GM23338 (cell line): ENCODE measurements at regions not wholly inside any gene's neighbourhood (a gene's known extent, or its start where the extent isn't known, plus 50 kb on each side); places are given as distances from the start of the nearest gene placed in this dataset.

ENCODE experiments used
- ATAC-seq: fragments of 200-7000 bp; cut with Tn5 transposase; 3 replicates; pipeline ENCODE4 v1.9.1; 2020
- DNase-seq: peaks from one replicate; pipeline ENCODE4 v3.0.0-alpha.2; 2015; ENCODE audit warnings: low spot score
- H2AFZ ChIP-seq: fragments of 200-600 bp; sonication (generic); 2 replicates; pipeline ENCODE4 v1.8.0; 2016; ENCODE audit warnings: antibody characterized with exemption, mild to moderate bottlenecking, moderate library complexity
- H3F3A ChIP-seq: fragments of 200-600 bp; sonication (generic); replicated peaks from 2 replicates; pipeline ENCODE4 v1.8.0; 2017; ENCODE audit warnings: antibody characterized with exemption, mixed run types, low read depth
- H3K27ac ChIP-seq: fragments of 200-600 bp; sonication (generic); 2 replicates; pipeline ENCODE4 v1.6.1; 2016; ENCODE audit warnings: low read depth
- H3K27me3 ChIP-seq: fragments of 200-600 bp; sonication (generic); 2 replicates; pipeline ENCODE4 v1.8.0; 2016; ENCODE audit warnings: mild to moderate bottlenecking, mixed run types, moderate library complexity; ENCODE audit not compliant: insufficient read depth
- H3K36me3 ChIP-seq: fragments of 200-600 bp; sonication (generic); 2 replicates; pipeline ENCODE4 v1.8.0; 2016; ENCODE audit warnings: mild to moderate bottlenecking; ENCODE audit not compliant: insufficient read depth
- H3K4me1 ChIP-seq: fragments of 200-600 bp; sonication (generic); 2 replicates; pipeline ENCODE4 v1.8.0; 2016; ENCODE audit warnings: mild to moderate bottlenecking, moderate library complexity; ENCODE audit not compliant: insufficient read depth
- H3K4me2 ChIP-seq: fragments of 200-600 bp; sonication (generic); 2 replicates; pipeline ENCODE4 v1.7.1; 2017; ENCODE audit warnings: mixed run types
- H3K4me3 ChIP-seq: fragments of 200-600 bp; sonication (generic); 2 replicates; pipeline ENCODE4 v1.6.1; 2016; ENCODE audit warnings: mixed run types
- H3K79me2 ChIP-seq: fragments of 200-600 bp; sonication (generic); replicated peaks from 2 replicates; pipeline ENCODE4 v1.8.0; 2017; ENCODE audit warnings: mild to moderate bottlenecking; ENCODE audit not compliant: insufficient read depth
- H3K9me2 ChIP-seq: fragments of 200-600 bp; sonication (generic); 2 replicates; pipeline ENCODE4 v1.8.0; 2017; ENCODE audit not compliant: insufficient read depth
- H4K20me1 ChIP-seq: fragments of 200-600 bp; sonication (generic); replicated peaks from 2 replicates; pipeline ENCODE4 v1.8.0; 2017; ENCODE audit warnings: mild to moderate bottlenecking; ENCODE audit not compliant: insufficient read depth
- H3K27ac Mint-ChIP-seq: 2 replicates; pipeline ENCODE4 v1.8.0; 2020; ENCODE audit warnings: inconsistent platforms, mild to moderate bottlenecking, moderate library complexity, mixed read lengths
- H3K27me3 Mint-ChIP-seq: 3 replicates; pipeline ENCODE4 v1.8.0; 2022; ENCODE audit warnings: low read depth, mild to moderate bottlenecking, moderate library complexity, mixed read lengths, inconsistent platforms; ENCODE audit not compliant: insufficient read depth, poor library complexity
- H3K36me3 Mint-ChIP-seq: 3 replicates; pipeline ENCODE4 v1.8.0; 2021; ENCODE audit warnings: low read depth, mild to moderate bottlenecking, inconsistent platforms, moderate library complexity, mixed read lengths
- H3K4me1 Mint-ChIP-seq: 3 replicates; pipeline ENCODE4 v1.8.0; 2020; ENCODE audit warnings: mild to moderate bottlenecking, inconsistent platforms, mixed read lengths
- H3K4me3 Mint-ChIP-seq: 3 replicates; pipeline ENCODE4 v1.8.0; 2021; ENCODE audit warnings: moderate library complexity, mild to moderate bottlenecking, inconsistent platforms, mixed read lengths
- H3K9me3 Mint-ChIP-seq: 3 replicates; pipeline ENCODE4 v1.8.0; 2020; ENCODE audit warnings: moderate library complexity, mild to moderate bottlenecking, inconsistent platforms, mixed read lengths
- CREB1 ChIP-seq: fragments of 250-450 bp; sonication (Bioruptor Pico); IDR thresholded peaks from 2 replicates; pipeline ENCODE4 v1.5.0; 2020; ENCODE audit warnings: low read depth, mild to moderate bottlenecking, moderate library complexity
- EZH2 ChIP-seq: fragments of 200-600 bp; sonication (generic); IDR thresholded peaks from one replicate; pipeline ENCODE4 v1.8.0; 2017; ENCODE audit warnings: antibody characterized with exemption, mild to moderate bottlenecking, low read depth; ENCODE audit not compliant: unreplicated experiment
- EZH2phosphoT487 ChIP-seq: fragments of 200-600 bp; sonication (generic); IDR thresholded peaks from one replicate; pipeline ENCODE4 v1.8.1; 2018; ENCODE audit warnings: antibody characterized with exemption; ENCODE audit not compliant: unreplicated experiment
- NANOG ChIP-seq: IDR thresholded peaks from 2 replicates; pipeline ENCODE4 v1.6.1; 2016; ENCODE audit warnings: antibody characterized with exemption, borderline replicate concordance
- POLR2AphosphoS5 ChIP-seq: IDR thresholded peaks from 2 replicates; pipeline ENCODE4 v1.6.1; 2016; ENCODE audit warnings: antibody characterized with exemption, low read depth
- STAT1 ChIP-seq: IDR thresholded peaks from one replicate; pipeline ENCODE4 v1.6.1; 2016; ENCODE audit warnings: antibody characterized with exemption; ENCODE audit not compliant: unreplicated experiment
- ZNF114 ChIP-seq: fragments of 250-450 bp; sonication (Bioruptor Pico); IDR thresholded peaks from 2 replicates; pipeline ENCODE4 v1.5.0; 2020; ENCODE audit warnings: mild to moderate bottlenecking, moderate library complexity
- ZNF331 ChIP-seq: fragments of 250-450 bp; sonication (Bioruptor Pico); IDR thresholded peaks from 2 replicates; pipeline ENCODE4 v1.5.0; 2020; ENCODE audit warnings: low read depth, mild to moderate bottlenecking, moderate library complexity
- TF ChIP-seq, protein P1 (sequence below): IDR thresholded peaks from one replicate; pipeline ENCODE4 v1.6.1; 2018; ENCODE audit warnings: antibody characterized with exemption; ENCODE audit not compliant: unreplicated experiment
- TF ChIP-seq, protein P2 (sequence below), 2 experiments: fragments of 200-600 bp in 1 of 2; sonication (generic) in 1 of 2; conservative IDR thresholded peaks; 2 replicates each; pipeline versions ENCODE4 v1.5.1 to v1.6.1; 2016 to 2017; ENCODE audit warnings: antibody characterized with exemption in 2 of 2, low read depth in 2 of 2, mild to moderate bottlenecking in 2 of 2, moderate library complexity in 1 of 2

DNA sequence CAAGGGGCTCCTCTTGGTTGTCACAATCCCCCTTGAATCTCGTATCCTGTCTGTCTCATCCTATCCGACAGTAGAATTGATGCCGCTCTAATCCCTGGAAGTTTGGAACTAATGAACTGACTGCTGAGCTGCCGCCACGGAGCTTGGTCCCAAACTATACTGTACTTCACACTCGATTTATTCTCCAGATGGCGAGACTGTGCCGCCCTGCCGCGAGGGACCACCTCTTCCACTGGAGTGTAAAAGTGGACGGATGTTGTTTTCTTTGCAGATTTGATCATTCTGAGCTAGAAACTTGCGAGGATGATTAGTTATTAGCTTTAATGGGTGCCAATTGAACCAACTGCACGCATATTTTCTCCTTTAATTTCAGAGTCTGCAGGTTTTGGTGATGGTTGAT lies 117.2 kb downstream of the ZIC5 start (continued):
- TF ChIP-seq POLR2AphosphoS5, result no peak

DNA sequence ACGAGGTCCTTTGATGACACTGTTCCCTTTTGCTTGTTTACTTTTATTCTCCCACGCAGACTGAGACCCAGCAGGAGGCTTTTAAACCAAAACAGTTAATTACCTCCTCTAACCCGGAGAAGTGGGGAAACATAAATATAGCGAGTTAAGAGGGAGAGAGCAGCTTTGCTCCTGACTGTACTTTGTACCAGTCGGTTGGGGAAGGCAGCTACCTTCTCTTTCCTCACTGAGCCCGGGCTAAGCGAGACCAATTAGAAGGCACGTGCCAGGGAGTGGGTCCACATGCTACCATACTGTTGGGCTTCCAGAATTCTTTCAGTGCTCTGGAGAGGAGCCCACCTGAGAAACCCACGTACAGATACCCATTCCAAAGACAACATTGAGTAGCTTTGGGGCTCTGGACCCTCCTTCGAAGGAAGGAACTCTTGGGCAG lies 124.2 kb downstream of the ZIC5 start:
- Histone ChIP-seq H3K79me2 (no peaks in the 10 kb centered on the region), H3K4me3 (no peak overlapping the region), H3F3A (peaks cover 13% of the 10 kb centered on the region; the same call in 1 of the 2 replicates), H3K27ac (no peak overlapping the region), H3K4me1 (peaks cover 17% of the 10 kb centered on the region; the same call in 1 of the 2 replicates), H3K36me3 (no peaks in the 10 kb centered on the region), H2AFZ (no peak overlapping the region), H3K9me2 (no peaks in the 10 kb centered on the region), H3K27me3 (no peaks in the 10 kb centered on the region), H3K4me2 (no peak overlapping the region), H4K20me1 (no peaks in the 10 kb centered on the region)
- Mint-ChIP-seq H3K27ac (no peak overlapping the region), H3K27me3 (no peaks in the 10 kb centered on the region), H3K4me3 (no peak overlapping the region), H3K36me3 (no peaks in the 10 kb centered on the region; the same call in 2 of the 3 replicates), H3K9me3 (no peaks in the 10 kb centered on the region; the same call in 2 of the 3 replicates), H3K4me1 (peaks cover 30% of the 10 kb centered on the region)
- no peak for DNase-seq
- no peak for ATAC-seq
- TF ChIP-seq, protein P1, sequence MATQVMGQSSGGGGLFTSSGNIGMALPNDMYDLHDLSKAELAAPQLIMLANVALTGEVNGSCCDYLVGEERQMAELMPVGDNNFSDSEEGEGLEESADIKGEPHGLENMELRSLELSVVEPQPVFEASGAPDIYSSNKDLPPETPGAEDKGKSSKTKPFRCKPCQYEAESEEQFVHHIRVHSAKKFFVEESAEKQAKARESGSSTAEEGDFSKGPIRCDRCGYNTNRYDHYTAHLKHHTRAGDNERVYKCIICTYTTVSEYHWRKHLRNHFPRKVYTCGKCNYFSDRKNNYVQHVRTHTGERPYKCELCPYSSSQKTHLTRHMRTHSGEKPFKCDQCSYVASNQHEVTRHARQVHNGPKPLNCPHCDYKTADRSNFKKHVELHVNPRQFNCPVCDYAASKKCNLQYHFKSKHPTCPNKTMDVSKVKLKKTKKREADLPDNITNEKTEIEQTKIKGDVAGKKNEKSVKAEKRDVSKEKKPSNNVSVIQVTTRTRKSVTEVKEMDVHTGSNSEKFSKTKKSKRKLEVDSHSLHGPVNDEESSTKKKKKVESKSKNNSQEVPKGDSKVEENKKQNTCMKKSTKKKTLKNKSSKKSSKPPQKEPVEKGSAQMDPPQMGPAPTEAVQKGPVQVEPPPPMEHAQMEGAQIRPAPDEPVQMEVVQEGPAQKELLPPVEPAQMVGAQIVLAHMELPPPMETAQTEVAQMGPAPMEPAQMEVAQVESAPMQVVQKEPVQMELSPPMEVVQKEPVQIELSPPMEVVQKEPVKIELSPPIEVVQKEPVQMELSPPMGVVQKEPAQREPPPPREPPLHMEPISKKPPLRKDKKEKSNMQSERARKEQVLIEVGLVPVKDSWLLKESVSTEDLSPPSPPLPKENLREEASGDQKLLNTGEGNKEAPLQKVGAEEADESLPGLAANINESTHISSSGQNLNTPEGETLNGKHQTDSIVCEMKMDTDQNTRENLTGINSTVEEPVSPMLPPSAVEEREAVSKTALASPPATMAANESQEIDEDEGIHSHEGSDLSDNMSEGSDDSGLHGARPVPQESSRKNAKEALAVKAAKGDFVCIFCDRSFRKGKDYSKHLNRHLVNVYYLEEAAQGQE, result no peak

DNA sequence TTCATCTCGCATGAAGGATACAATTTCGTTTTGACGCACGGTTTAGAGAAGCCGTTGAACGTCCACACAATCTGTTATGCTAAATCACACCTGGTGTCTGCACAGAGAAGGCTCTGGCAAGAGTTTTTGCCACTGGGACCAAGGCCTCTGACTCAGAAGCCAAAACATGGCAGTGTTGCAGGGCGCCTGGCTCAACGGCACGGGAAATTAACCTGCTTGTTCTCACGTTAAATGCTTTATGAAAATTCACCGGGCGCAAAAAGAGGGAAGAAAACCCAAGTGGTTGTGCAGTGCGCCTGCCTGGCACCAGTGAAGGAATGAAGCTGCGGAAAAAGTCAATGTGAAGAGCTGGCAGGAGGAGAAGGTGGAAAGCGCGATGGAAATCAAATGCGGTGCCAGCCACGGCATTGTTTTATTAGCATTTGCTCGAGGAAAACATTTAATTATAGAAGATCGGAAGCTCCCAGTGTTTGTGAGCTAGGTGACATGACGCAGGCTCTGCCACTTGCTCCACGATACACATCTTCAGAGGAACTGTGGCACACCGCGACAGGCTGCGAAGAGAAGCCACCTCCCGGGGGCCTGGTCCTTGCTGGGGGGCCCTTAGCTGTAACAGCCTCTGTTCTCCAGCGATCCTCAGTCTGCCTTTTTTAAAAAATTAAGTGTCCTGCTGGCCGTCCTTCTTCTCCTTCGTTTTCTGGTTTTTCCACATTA lies 126.2 kb downstream of the ZIC5 start:
- Mint-ChIP-seq H3K9me3 (no peaks in the 10 kb centered on the region), H3K36me3 (no peaks in the 10 kb centered on the region), H3K27ac (peak overlapping the region; percentile 33; the same call in 1 of the 2 replicates), H3K4me3 (no peak overlapping the region), H3K4me1 (peaks cover 27% of the 10 kb centered on the region), H3K27me3 (peaks cover 1% of the 10 kb centered on the region)
- Histone ChIP-seq H4K20me1 (no peaks in the 10 kb centered on the region), H3K27me3 (no peaks in the 10 kb centered on the region), H3K4me3 (no peak overlapping the region), H2AFZ (no peak overlapping the region), H3K27ac (0 out of 2 replicates have a peak overlapping the region, but pooled peaks have one; percentile 21), H3K36me3 (no peaks in the 10 kb centered on the region), H3F3A (peaks cover 13% of the 10 kb centered on the region; the same call in 1 of the 2 replicates), H3K9me2 (no peaks in the 10 kb centered on the region), H3K4me2 (no peak overlapping the region), H3K4me1 (0 out of 2 replicates have a peak, but pooled peaks cover 11% of the 10 kb centered on the region), H3K79me2 (no peaks in the 10 kb centered on the region)
- no peak for DNase-seq
- no peak for TF ChIP-seq NANOG
- no peak for ATAC-seq

DNA sequence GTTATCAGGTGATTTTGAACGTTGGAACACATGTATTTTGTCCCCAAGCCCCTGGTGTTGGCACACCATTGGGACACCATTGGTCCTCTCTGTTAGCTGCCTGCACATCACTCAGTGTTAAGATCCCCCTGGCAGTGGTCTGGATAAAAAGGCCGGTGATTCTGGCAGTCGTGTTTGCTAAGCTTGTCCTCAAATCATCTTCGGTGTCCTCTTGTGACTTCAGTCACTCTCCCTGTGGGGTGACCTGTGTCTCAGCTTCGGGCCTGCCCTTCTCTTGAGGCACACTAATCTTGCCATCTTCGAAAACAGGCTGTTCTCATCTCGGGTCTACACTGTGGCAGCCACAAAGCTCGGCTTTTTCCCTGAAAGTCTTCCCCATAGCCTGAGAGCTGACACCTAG lies 127.1 kb downstream of the ZIC5 start:
- Mint-ChIP-seq H3K27me3 (peaks cover 1% of the 10 kb centered on the region), H3K9me3 (no peaks in the 10 kb centered on the region), H3K4me3 (no peak overlapping the region), H3K36me3 (no peaks in the 10 kb centered on the region), H3K27ac (no peak overlapping the region), H3K4me1 (peaks cover 27% of the 10 kb centered on the region)
- DNase-seq (no peak), ATAC-seq (no peak; the same call in 2 of the 3 replicates)
- Histone ChIP-seq H3K79me2 (no peaks in the 10 kb centered on the region), H3K9me2 (no peaks in the 10 kb centered on the region), H3K27ac (no peak overlapping the region), H3F3A (peaks cover 13% of the 10 kb centered on the region; the same call in 1 of the 2 replicates), H3K4me2 (no peak overlapping the region), H2AFZ (no peak overlapping the region; the same call in 1 of the 2 replicates), H3K4me3 (no peak overlapping the region), H3K36me3 (no peaks in the 10 kb centered on the region), H4K20me1 (no peaks in the 10 kb centered on the region), H3K4me1 (0 out of 2 replicates have a peak, but pooled peaks cover 11% of the 10 kb centered on the region), H3K27me3 (no peaks in the 10 kb centered on the region)
- TF ChIP-seq CREB1 (CRISPR knock-in tag), result no peak
- no peak for TF ChIP-seq ZNF331 (CRISPR knock-in tag)
- no peak for TF ChIP-seq ZNF114 (CRISPR knock-in tag)
- TF ChIP-seq EZH2phosphoT487, result no peak
- TF ChIP-seq STAT1, result no peak
- TF ChIP-seq POLR2AphosphoS5, result no peak
- TF ChIP-seq, protein P2, sequence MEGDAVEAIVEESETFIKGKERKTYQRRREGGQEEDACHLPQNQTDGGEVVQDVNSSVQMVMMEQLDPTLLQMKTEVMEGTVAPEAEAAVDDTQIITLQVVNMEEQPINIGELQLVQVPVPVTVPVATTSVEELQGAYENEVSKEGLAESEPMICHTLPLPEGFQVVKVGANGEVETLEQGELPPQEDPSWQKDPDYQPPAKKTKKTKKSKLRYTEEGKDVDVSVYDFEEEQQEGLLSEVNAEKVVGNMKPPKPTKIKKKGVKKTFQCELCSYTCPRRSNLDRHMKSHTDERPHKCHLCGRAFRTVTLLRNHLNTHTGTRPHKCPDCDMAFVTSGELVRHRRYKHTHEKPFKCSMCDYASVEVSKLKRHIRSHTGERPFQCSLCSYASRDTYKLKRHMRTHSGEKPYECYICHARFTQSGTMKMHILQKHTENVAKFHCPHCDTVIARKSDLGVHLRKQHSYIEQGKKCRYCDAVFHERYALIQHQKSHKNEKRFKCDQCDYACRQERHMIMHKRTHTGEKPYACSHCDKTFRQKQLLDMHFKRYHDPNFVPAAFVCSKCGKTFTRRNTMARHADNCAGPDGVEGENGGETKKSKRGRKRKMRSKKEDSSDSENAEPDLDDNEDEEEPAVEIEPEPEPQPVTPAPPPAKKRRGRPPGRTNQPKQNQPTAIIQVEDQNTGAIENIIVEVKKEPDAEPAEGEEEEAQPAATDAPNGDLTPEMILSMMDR (conservative IDR thresholded peaks at IDR 0.05; ENCODE audit: low read depth in 2 of 2), result no peak
- TF ChIP-seq EZH2, result no peak
